ENCODE measurements at regions not wholly inside any gene's neighbourhood (a gene's known extent, or its start where the extent isn't known, plus 50 kb on each side); places are given as distances from the start of the nearest gene placed in this dataset.

DNA sequence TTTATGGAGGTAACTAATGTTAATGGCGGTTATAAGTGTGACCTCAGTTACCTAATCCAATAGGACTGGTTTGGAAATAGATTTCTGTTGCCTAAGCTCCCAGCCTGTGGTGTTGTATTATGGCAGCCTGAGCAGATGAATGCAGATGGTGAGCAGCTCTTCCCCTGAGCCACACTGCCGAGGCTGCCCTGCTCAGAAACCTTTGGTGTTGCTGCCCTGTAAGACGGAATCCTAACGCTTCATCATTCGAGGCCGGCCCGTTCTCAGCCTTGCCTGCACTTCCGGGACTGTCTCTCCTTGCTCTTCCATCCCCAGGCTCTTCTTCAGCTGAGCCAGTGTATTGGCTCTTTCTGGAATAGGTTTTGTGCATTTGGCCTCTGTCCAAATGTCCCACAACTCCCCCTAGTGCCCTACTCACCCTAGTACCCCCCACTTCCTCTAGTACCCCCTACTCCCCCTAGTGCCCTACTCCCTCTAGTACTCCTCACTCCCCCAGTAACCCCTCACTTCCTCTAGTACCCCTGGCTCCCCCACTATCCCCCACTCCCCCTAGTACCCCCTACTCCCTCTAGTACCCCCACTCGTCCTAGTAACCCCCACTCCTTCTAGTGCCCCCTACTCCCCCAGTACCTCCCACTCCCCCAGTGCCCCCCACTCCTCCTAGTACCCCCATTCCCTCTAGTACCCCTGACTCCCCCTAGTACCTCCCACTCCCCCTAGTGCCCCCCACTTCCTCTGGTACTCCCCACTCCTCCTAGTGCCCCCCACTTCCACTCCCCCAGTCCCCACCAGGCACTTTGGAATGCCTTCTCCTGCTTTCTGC is 106.0 kb upstream of the TAF1B start:
- Mint-ChIP-seq H3K27ac (peak overlapping the region in 6 of 7 donors; percentile 85 to 99 (median 94)), H3K4me1 (peaks cover 32 to 66% (median 52%) of the 10 kb centered on the region in 4 donors), H3K36me3 (no peaks in the 10 kb centered on the region), H3K9me3 (peaks cover 0 to 9% (median 4%) of the 10 kb centered on the region in 8 donors), H3K27me3 (no peaks in the 10 kb centered on the region), H3K4me3 (peak overlapping the region in 3 of 8 donors; percentile 63 to 97 (median 77))
- intact Hi-C loops (cut with micrococcal nuclease): loop anchor here (5.0 kb wide), 2 partner anchors 35 to 45 kb away; no protein-coding TSS in a partner anchor
- no peak for DNase-seq
- CTCF ChIA-PET (ENCODE audit: partially characterized antibody): interaction anchor here (1.2 to 3.1 kb wide), 12 partner anchors 10 to 188 kb away, joined by 3 to 12 read pairs (median 4); no protein-coding TSS in a partner anchor
- POLR2A ChIA-PET (ENCODE audit: partially characterized antibody): interaction anchor here (0.6 to 4.3 kb wide), 9 partner anchors 8 to 142 kb away, joined by 3 to 43 read pairs (median 4); no protein-coding TSS in a partner anchor
- no peaks in the 10 kb centered on the region for H3K9me3 ChIP-seq (ENCODE audit: control insufficient read depth in 1 of 2, low read length in 2 of 2)
- no peaks in the 10 kb centered on the region for H3K36me3 ChIP-seq (ENCODE audit: insufficient read depth, low read length)
- no peak overlapping the region for H3K4me3 ChIP-seq (ENCODE audit: low read length in 2 of 2)
- peak overlapping the region; percentile 27 for H3K27ac ChIP-seq (ENCODE audit: low read depth, low read length)
- H3K4me1 ChIP-seq (ENCODE audit: insufficient read depth, low read length): peaks cover 49% of the 10 kb centered on the region
- no peaks in the 10 kb centered on the region for H3K27me3 ChIP-seq (ENCODE audit: insufficient read depth, low read length)

DNA sequence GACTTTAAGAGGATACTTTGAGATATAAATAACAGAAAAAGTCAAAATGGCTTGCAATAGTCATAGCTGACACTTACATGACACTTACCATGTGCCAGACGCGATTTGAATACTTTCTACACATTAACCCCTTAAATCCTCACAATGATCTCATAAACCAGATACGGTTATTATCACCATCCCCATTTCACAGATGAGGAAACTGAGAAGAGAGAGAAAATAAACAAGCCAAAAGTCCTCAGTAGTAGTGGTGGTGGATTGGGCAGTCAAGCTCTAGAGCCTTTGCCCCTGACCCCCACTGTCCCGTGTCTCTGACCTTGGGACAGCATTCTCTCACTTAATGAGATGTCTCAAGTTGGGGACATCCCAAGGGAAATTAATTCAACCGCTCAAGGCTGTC is 105.2 kb upstream of the TAF1B start:
- Histone ChIP-seq H3K9me3 (ENCODE audit: control insufficient read depth in 1 of 2, low read length in 2 of 2) (no peaks in the 10 kb centered on the region), H3K4me3 (ENCODE audit: low read length in 2 of 2) (no peak overlapping the region), H3K4me1 (ENCODE audit: insufficient read depth, low read length) (peaks cover 49% of the 10 kb centered on the region), H3K27me3 (ENCODE audit: insufficient read depth, low read length) (no peaks in the 10 kb centered on the region), H3K36me3 (ENCODE audit: insufficient read depth, low read length) (no peaks in the 10 kb centered on the region), H3K27ac (ENCODE audit: low read depth, low read length) (no peak overlapping the region)
- Mint-ChIP-seq H3K36me3 (no peaks in the 10 kb centered on the region), H3K9me3 (peaks cover 0 to 6% (median 3%) of the 10 kb centered on the region in 8 donors), H3K4me1 (peaks cover 32 to 66% (median 50%) of the 10 kb centered on the region in 4 donors), H3K27ac (peak overlapping the region in 6 of 7 donors; percentile 58 to 99 (median 97)), H3K4me3 (peak overlapping the region in 6 of 8 donors; percentile 87 to 97 (median 87)), H3K27me3 (no peaks in the 10 kb centered on the region)
- ChIA-PET POLR2A (ENCODE audit: partially characterized antibody) (interaction anchor here (0.6 to 4.3 kb wide), 5 partner anchors 10 to 143 kb away, joined by 3 to 43 read pairs (median 3); no protein-coding TSS in a partner anchor), CTCF (ENCODE audit: partially characterized antibody) (interaction anchor here (1.3 to 3.1 kb wide), 3 partner anchors 11 to 35 kb away, joined by 4 to 12 read pairs (median 4); no protein-coding TSS in a partner anchor)
- intact Hi-C loops (cut with micrococcal nuclease): loop anchor here (5.0 kb wide), 2 partner anchors 36 to 44 kb away; no protein-coding TSS in a partner anchor
- DNase-seq: no peak

DNA sequence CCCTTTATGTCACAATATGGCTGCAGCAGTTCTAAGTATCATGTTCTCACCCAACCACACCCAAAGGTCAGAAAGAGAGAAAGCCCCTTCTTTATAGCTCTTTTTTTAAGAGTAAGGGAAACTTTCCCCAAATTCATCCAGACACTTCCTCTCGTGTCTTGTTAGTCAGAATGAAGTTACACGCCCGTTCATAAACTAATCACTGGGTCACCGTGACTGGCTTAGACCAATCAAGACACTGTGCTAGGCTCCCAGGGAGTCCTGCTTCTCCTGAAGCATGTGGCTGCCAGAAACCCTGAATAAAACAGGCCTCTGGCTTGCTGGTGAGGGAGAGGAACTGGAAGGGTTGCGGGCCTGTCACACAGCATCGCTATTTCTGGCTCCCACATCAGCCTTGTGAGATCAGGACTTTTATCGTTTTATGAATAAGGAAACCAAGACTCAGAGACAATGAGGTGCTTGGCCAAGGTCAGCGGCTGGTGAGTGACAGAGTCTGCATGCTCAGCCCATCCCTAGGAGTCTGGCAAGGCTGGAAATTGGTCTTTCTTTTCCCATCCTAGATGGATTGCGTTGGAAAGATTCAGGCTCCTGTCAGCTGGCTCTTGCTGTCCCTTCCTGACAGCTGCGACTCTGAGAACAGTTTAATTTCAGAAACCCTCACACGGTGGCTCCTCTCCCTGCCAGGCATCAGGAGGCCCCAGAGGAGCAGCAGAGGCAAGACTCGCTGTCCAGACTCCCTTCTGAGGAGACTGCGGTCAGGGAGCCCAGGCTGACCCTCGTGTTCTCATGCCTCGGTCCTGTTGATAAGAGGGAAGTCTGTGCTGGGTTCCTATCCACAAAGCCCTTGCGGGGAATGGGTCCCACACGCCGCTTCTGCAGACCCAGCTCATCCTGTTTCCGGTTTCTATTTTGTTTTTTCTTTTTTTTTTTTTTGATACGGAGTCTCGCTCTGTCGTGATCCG is 104.5 kb upstream of the TAF1B start:
- peaks cover 49% of the 10 kb centered on the region for H3K4me1 ChIP-seq (ENCODE audit: insufficient read depth, low read length)
- no peaks in the 10 kb centered on the region for H3K36me3 ChIP-seq (ENCODE audit: insufficient read depth, low read length)
- Mint-ChIP-seq H3K4me1 (peaks cover 34 to 70% (median 50%) of the 10 kb centered on the region in 4 donors), H3K36me3 (no peaks in the 10 kb centered on the region), H3K4me3 (peak overlapping the region; percentile 73 to 97 (median 87)), H3K9me3 (peaks cover 0 to 6% (median 3%) of the 10 kb centered on the region in 8 donors), H3K27ac (peak overlapping the region; percentile 87 to 99 (median 96)), H3K27me3 (no peaks in the 10 kb centered on the region)
- intact Hi-C loops (cut with micrococcal nuclease): loop anchor here (5.0 kb wide), 2 partner anchors 37 to 43 kb away; no protein-coding TSS in a partner anchor
- CTCF ChIA-PET (ENCODE audit: partially characterized antibody): interaction anchor here (0.9 to 1.5 kb wide), 3 partner anchors 10 to 61 kb away, joined by 3 to 4 read pairs (median 4); no protein-coding TSS in a partner anchor
- H3K4me3 ChIP-seq (ENCODE audit: low read length in 2 of 2): peak overlapping the region in 1 of 2 donors; percentile 27
- peak overlapping the region; percentile 62 for H3K27ac ChIP-seq (ENCODE audit: low read depth, low read length)
- POLR2A ChIA-PET (ENCODE audit: partially characterized antibody): interaction anchor here (0.7 to 4.3 kb wide), 8 partner anchors 11 to 157 kb away, joined by 3 to 43 read pairs (median 6); partner anchors contain the start of gene YWHAQ
- no peaks in the 10 kb centered on the region for H3K27me3 ChIP-seq (ENCODE audit: insufficient read depth, low read length)
- H3K9me3 ChIP-seq (ENCODE audit: control insufficient read depth in 1 of 2, low read length in 2 of 2): no peaks in the 10 kb centered on the region
- DNase-seq: peak in 1 of 5 donors; percentile 57

DNA sequence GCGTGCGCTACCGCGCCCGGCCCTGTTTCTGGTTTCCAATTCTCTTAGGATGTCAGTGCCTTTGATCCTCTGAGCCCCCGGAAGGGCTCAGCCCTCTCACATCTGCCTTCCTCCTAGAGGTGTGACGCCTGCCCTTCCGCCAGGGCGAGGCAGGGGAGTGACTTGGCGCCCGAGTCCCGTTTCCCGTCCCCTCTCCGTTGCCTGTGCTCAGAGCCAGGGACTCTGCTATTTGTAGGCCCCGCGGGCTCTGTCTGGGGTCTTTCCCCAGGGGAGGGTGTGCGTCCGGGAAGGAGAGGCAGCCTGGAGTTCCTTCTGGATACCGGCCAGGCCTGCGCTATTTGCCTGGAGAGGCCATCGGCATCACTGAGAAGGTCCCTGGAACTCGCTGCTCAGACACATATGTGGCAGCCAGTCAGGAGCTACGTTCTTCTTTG is 103.7 kb upstream of the TAF1B start:
- no peaks in the 10 kb centered on the region for H3K36me3 Mint-ChIP-seq
- ChIA-PET POLR2A (ENCODE audit: partially characterized antibody) (interaction anchor here (0.7 to 3.4 kb wide), 7 partner anchors 11 to 184 kb away, joined by 3 to 16 read pairs (median 6); partner anchors contain the start of genes ADAM17 and YWHAQ), CTCF (ENCODE audit: partially characterized antibody) (interaction anchor here (0.9 kb wide), 1 partner anchor 61 kb away, joined by 3 read pairs; no protein-coding TSS in a partner anchor)
- Histone ChIP-seq H3K27me3 (ENCODE audit: insufficient read depth, low read length) (no peaks in the 10 kb centered on the region), H3K9me3 (ENCODE audit: control insufficient read depth in 1 of 2, low read length in 2 of 2) (no peaks in the 10 kb centered on the region), H3K36me3 (ENCODE audit: insufficient read depth, low read length) (no peaks in the 10 kb centered on the region), H3K4me1 (ENCODE audit: insufficient read depth, low read length) (peaks cover 49% of the 10 kb centered on the region), H3K27ac (ENCODE audit: low read depth, low read length) (peak overlapping the region; percentile 62), H3K4me3 (ENCODE audit: low read length in 2 of 2) (peak overlapping the region in 1 of 2 donors; percentile 27)
- peaks cover 34 to 70% (median 48%) of the 10 kb centered on the region in 4 donors for H3K4me1 Mint-ChIP-seq
- H3K27ac Mint-ChIP-seq: peak overlapping the region; percentile 87 to 99 (median 96)
- no peaks in the 10 kb centered on the region for H3K27me3 Mint-ChIP-seq
- intact Hi-C loops (cut with micrococcal nuclease): loop anchor here (5.0 kb wide), 2 partner anchors 37 to 43 kb away; no protein-coding TSS in a partner anchor
- peaks cover 0 to 4% (median under 1%) of the 10 kb centered on the region in 8 donors for H3K9me3 Mint-ChIP-seq
- DNase-seq: peak; percentile 48 to 70 (median 54)
- H3K4me3 Mint-ChIP-seq: peak overlapping the region; percentile 73 to 97 (median 87)

- H3K4me3 Mint-ChIP-seq: peak overlapping the region in 2 of 8 donors; percentile 15 to 26
- CTCF ChIA-PET (ENCODE audit: partially characterized antibody): interaction anchor here (1.0 kb wide), 1 partner anchor 29 kb away, joined by 3 read pairs; no protein-coding TSS in a partner anchor
- peak overlapping the region in 4 of 7 donors; percentile 24 to 75 (median 58) for H3K27ac Mint-ChIP-seq
These were observed 102.7 kb upstream of the TAF1B start for GRCh38 chr2:9740382-9741073.

More at GRCh38 chr2:9740382-9741073, 102.7 kb upstream of the TAF1B start:
- Mint-ChIP-seq H3K27me3 (no peaks in the 10 kb centered on the region), H3K4me1 (peaks cover 26 to 62% (median 39%) of the 10 kb centered on the region in 4 donors), H3K36me3 (no peaks in the 10 kb centered on the region), H3K9me3 (no peaks in the 10 kb centered on the region)
- Histone ChIP-seq H3K4me3 (ENCODE audit: low read length in 2 of 2) (no peak overlapping the region), H3K36me3 (ENCODE audit: insufficient read depth, low read length) (no peaks in the 10 kb centered on the region), H3K27ac (ENCODE audit: low read depth, low read length) (no peak overlapping the region), H3K27me3 (ENCODE audit: insufficient read depth, low read length) (no peaks in the 10 kb centered on the region), H3K4me1 (ENCODE audit: insufficient read depth, low read length) (peaks cover 40% of the 10 kb centered on the region), H3K9me3 (ENCODE audit: control insufficient read depth in 1 of 2, low read length in 2 of 2) (no peaks in the 10 kb centered on the region)
- POLR2A ChIA-PET (ENCODE audit: partially characterized antibody): interaction anchor here (0.8 to 2.7 kb wide), 5 partner anchors 10 to 185 kb away, joined by 4 to 16 read pairs (median 6); partner anchors contain the start of gene ADAM17
- intact Hi-C loops (cut with micrococcal nuclease): no loop called here
- DNase-seq: no peak
